H9 (cell line): ENCODE measurements at regions not wholly inside any gene's neighbourhood (a gene's known extent, or its start where the extent isn't known, plus 50 kb on each side); places are given as distances from the start of the nearest gene placed in this dataset.

Source experiments
- DNase-seq: peaks from one replicate; pipeline ENCODE4 v3.0.0-alpha.2; 2017
- H2AFZ ChIP-seq: one replicate; pipeline ENCODE4 v1.6.1; 2013; ENCODE audit warnings: mild to moderate bottlenecking, low read length, control low read depth, moderate library complexity
- H2AK5ac ChIP-seq: 2 replicates; pipeline ENCODE4 v1.6.1; 2013; ENCODE audit warnings: low read length, control low read depth, mixed read lengths; ENCODE audit not compliant: insufficient read length
- H2BK120ac ChIP-seq: one replicate; pipeline ENCODE4 v1.6.1; 2013; ENCODE audit warnings: low read depth, mild to moderate bottlenecking, low read length, control low read depth, inconsistent platforms; ENCODE audit not compliant: poor library complexity, severe bottlenecking
- H2BK12ac ChIP-seq: 2 replicates; pipeline ENCODE4 v1.6.1; 2013; ENCODE audit warnings: low read length, control low read depth, mixed read lengths, low read depth; ENCODE audit not compliant: insufficient read length
- H2BK15ac ChIP-seq: 2 replicates; pipeline ENCODE4 v1.6.1; 2013; ENCODE audit warnings: low read depth, low read length, control low read depth
- H2BK20ac ChIP-seq: one replicate; pipeline ENCODE4 v1.6.1; 2013; ENCODE audit warnings: low read depth, mild to moderate bottlenecking, low read length, control low read depth, inconsistent platforms; ENCODE audit not compliant: poor library complexity, severe bottlenecking
- H2BK5ac ChIP-seq: 2 replicates; pipeline ENCODE4 v1.6.1; 2013; ENCODE audit warnings: low read length, control low read depth, mixed read lengths; ENCODE audit not compliant: insufficient read length
- H3K14ac ChIP-seq: 2 replicates; pipeline ENCODE4 v1.6.1; 2013; ENCODE audit warnings: low read length, control low read depth; ENCODE audit not compliant: insufficient read depth
- H3K18ac ChIP-seq: 2 replicates; pipeline ENCODE4 v1.6.1; 2013; ENCODE audit warnings: low read depth, mild to moderate bottlenecking, mixed read lengths, low read length, control low read depth; ENCODE audit not compliant: insufficient read length
- H3K23ac ChIP-seq: 2 replicates; pipeline ENCODE4 v1.6.1; 2013; ENCODE audit warnings: low read length, control low read depth, mixed read lengths, low read depth; ENCODE audit not compliant: insufficient read length
- H3K23me2 ChIP-seq: 2 replicates; pipeline ENCODE4 v1.6.1; 2013; ENCODE audit warnings: low read depth, mild to moderate bottlenecking, mixed read lengths, low read length, control low read depth; ENCODE audit not compliant: insufficient read length, poor library complexity, severe bottlenecking
- H3K27ac ChIP-seq: 2 replicates; pipeline ENCODE4 v1.5.1; 2013; ENCODE audit warnings: low read length, control low read depth, mixed read lengths, low read depth; ENCODE audit not compliant: insufficient read length
- H3K27me3 ChIP-seq: 2 replicates; pipeline ENCODE4 v1.6.1; 2013; ENCODE audit warnings: low read length, control low read depth, inconsistent platforms; ENCODE audit not compliant: insufficient read depth
- H3K4ac ChIP-seq: 2 replicates; pipeline ENCODE4 v1.6.1; 2013; ENCODE audit warnings: low read depth, mild to moderate bottlenecking, control low read depth, inconsistent platforms, low read length, moderate library complexity
- H3K4me1 ChIP-seq: 2 replicates; pipeline ENCODE4 v1.6.1; 2013; ENCODE audit warnings: low read length, control low read depth, inconsistent platforms; ENCODE audit not compliant: insufficient read depth
- H3K4me2 ChIP-seq: 2 replicates; pipeline ENCODE4 v1.6.1; 2013; ENCODE audit warnings: low read length, control low read depth, mixed read lengths; ENCODE audit not compliant: insufficient read length, insufficient read depth
- H3K56ac ChIP-seq: 2 replicates; pipeline ENCODE4 v1.6.1; 2013; ENCODE audit warnings: low read depth, mild to moderate bottlenecking, mixed read lengths, low read length, control low read depth; ENCODE audit not compliant: insufficient read length
- H3K79me1 ChIP-seq: 2 replicates; pipeline ENCODE4 v1.6.1; 2013; ENCODE audit warnings: low read depth, mild to moderate bottlenecking, moderate library complexity, low read length, control low read depth, inconsistent platforms; ENCODE audit not compliant: insufficient read depth, poor library complexity, severe bottlenecking
- H3K79me2 ChIP-seq: 2 replicates; pipeline ENCODE4 v1.6.1; 2013; ENCODE audit warnings: low read length, control low read depth, inconsistent platforms; ENCODE audit not compliant: insufficient read depth
- H3K9ac ChIP-seq: 2 replicates; pipeline ENCODE4 v1.6.1; 2013; ENCODE audit warnings: low read length, control low read depth, mixed read lengths; ENCODE audit not compliant: insufficient read length; ENCODE audit errors: extremely low read depth
- H3K9me3 ChIP-seq: one replicate; pipeline ENCODE4 v1.6.1; 2013; ENCODE audit warnings: low read depth, low read length, inconsistent platforms; ENCODE audit not compliant: control insufficient read depth
- H3T11ph ChIP-seq: one replicate; pipeline ENCODE4 v1.6.1; 2013; ENCODE audit warnings: mild to moderate bottlenecking, low read length, control low read depth, inconsistent platforms
- H4K20me1 ChIP-seq: one replicate; pipeline ENCODE4 v1.6.1; 2013; ENCODE audit not compliant: control insufficient read depth, insufficient read length, insufficient read depth
- H4K5ac ChIP-seq: 2 replicates; pipeline ENCODE4 v1.6.1; 2013; ENCODE audit warnings: low read depth, mild to moderate bottlenecking, mixed read lengths, low read length, control low read depth; ENCODE audit not compliant: insufficient read length
- H4K8ac ChIP-seq: replicated peaks from 2 replicates; pipeline ENCODE4 v1.6.1; 2013; ENCODE audit warnings: low read length, control low read depth, mixed read lengths, low read depth; ENCODE audit not compliant: insufficient read length
- H4K91ac ChIP-seq: 2 replicates; pipeline ENCODE4 v1.6.1; 2013; ENCODE audit warnings: low read depth, mild to moderate bottlenecking, moderate library complexity, mixed read lengths, low read length, control low read depth; ENCODE audit not compliant: insufficient read length
- H3K27ac Mint-ChIP-seq, 3 experiments: 2 replicates in 2 of 3; 3 replicates in 1 of 3; pipeline ENCODE4 v1.8.0; 2020 to 2021; ENCODE audit warnings: mixed read lengths in 3 of 3, mild to moderate bottlenecking in 1 of 3, moderate library complexity in 1 of 3
- H3K27me3 Mint-ChIP-seq: 2 replicates; pipeline ENCODE4 v1.8.0; 2021; ENCODE audit warnings: low read depth, mild to moderate bottlenecking, moderate library complexity, mixed read lengths
- H3K36me3 Mint-ChIP-seq, 3 experiments: 2 replicates in 2 of 3; 3 replicates in 1 of 3; pipeline ENCODE4 v1.8.0; 2020 to 2021; ENCODE audit warnings: low read depth in 3 of 3, mixed read lengths in 3 of 3; ENCODE audit not compliant: insufficient read depth in 1 of 3
- H3K4me1 Mint-ChIP-seq, 2 experiments: 2 replicates each; pipeline ENCODE4 v1.8.0; 2020; ENCODE audit warnings: mixed read lengths in 2 of 2
- H3K4me3 Mint-ChIP-seq, 2 experiments: 2 replicates in 1 of 2; 3 replicates in 1 of 2; pipeline ENCODE4 v1.8.0; 2020 to 2021; ENCODE audit warnings: mild to moderate bottlenecking in 2 of 2, mixed read lengths in 2 of 2, moderate library complexity in 1 of 2
- H3K9me3 Mint-ChIP-seq, 2 experiments: 2 replicates in 1 of 2; 3 replicates in 1 of 2; pipeline ENCODE4 v1.8.0; 2020; ENCODE audit warnings: mild to moderate bottlenecking in 2 of 2, mixed read lengths in 2 of 2, moderate library complexity in 1 of 2
- CTCF ChIP-seq: fragments of 200-600 bp; sonication (generic); conservative IDR thresholded peaks from 3 replicates; pipeline ENCODE4 v1.8.0; 2021; ENCODE audit warnings: antibody characterized with exemption, mild to moderate bottlenecking
- WGBS: extraction: QIAGEN DNeasy Blood & Tissue Kit; methylation state at CpG from one replicate; pipeline ENCODE4 v1.1.7; 2013; ENCODE audit warnings: missing lambda C conversion rate, low lambda C conversion rate, mixed read lengths; ENCODE audit not compliant: insufficient read length; ENCODE audit errors: extremely low coverage; 5-methylcytosine and 5-hydroxymethylcytosine counted together

DNA sequence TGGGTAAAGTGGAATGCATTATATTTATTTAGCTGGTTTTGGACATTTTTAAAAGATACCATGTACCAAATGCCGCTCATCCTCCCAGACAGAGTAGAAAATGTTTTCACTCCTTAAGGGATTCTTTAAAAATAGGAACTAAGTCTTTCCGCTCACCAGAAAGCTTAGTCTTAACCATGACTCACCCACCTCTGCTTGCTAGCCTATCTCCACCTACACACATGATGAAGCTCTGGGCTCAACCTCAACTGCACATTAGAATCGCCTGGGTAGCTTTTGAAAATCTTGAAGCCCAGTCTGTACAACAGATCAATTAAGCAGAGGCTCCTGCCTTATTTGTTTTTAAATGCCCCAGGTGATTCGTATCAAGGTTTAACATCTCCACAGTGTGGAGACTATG is 260.5 kb downstream of the NEDD1 start:
- H3K79me1 ChIP-seq, result no peaks in the 10 kb centered on the region
- H3K79me2 ChIP-seq, result no peaks in the 10 kb centered on the region
- H3K14ac ChIP-seq, result no peak overlapping the region
- no peak overlapping the region for H2BK15ac ChIP-seq
- H2AK5ac ChIP-seq, result no peak overlapping the region
- H4K20me1 ChIP-seq, result no peaks in the 10 kb centered on the region
- H3K27me3 ChIP-seq, result no peaks in the 10 kb centered on the region
- WGBS, result no CpG with 5 or more reads among the region's 4 CpGs
- no peak overlapping the region for H3K4ac ChIP-seq
- H3K56ac ChIP-seq, result no peak overlapping the region
- peaks cover 7 to 13% of the 10 kb centered on the region in 2 experiments for H3K4me1 Mint-ChIP-seq
- no peak overlapping the region for H3T11ph ChIP-seq
- H2AFZ ChIP-seq, result no peak overlapping the region
- H3K9me3 Mint-ChIP-seq, result no peaks in the 10 kb centered on the region
- no peaks in the 10 kb centered on the region for H3K36me3 Mint-ChIP-seq
- H4K91ac ChIP-seq, result no peak overlapping the region
- DNase-seq, result no peak
- H3K27ac Mint-ChIP-seq, result no peak overlapping the region
- H3K4me1 ChIP-seq, result no peaks in the 10 kb centered on the region
- H3K23me2 ChIP-seq, result no peaks in the 10 kb centered on the region
- H3K4me2 ChIP-seq, result no peak overlapping the region
- H3K4me3 Mint-ChIP-seq, result no peak overlapping the region
- no peak overlapping the region for H3K23ac ChIP-seq
- H3K27ac ChIP-seq, result no peak overlapping the region
- H2BK12ac ChIP-seq, result no peak overlapping the region
- H3K27me3 Mint-ChIP-seq, result no peaks in the 10 kb centered on the region
- no peak overlapping the region for H4K5ac ChIP-seq
- no peak for TF ChIP-seq CTCF
- no peak overlapping the region for H3K18ac ChIP-seq
- H2BK5ac ChIP-seq, result no peak overlapping the region
- no peaks in the 10 kb centered on the region for H3K9me3 ChIP-seq
- no peak overlapping the region for H2BK20ac ChIP-seq
- H2BK120ac ChIP-seq, result no peak overlapping the region
- no peak overlapping the region for H3K9ac ChIP-seq
- H4K8ac ChIP-seq, result no peak overlapping the region
